NCI-H2171 (cell line): ENCODE measurements at regions not wholly inside any gene's neighbourhood (a gene's known extent, or its start where the extent isn't known, plus 50 kb on each side); places are given as distances from the start of the nearest gene placed in this dataset.
"Not testable (repeated sequence)": the region's sequence is repeated elsewhere in the genome, so short reads cannot be mapped to it uniquely, and the experiment has no call there.

Source experiments
- DNase-seq: peaks from one replicate; lab custom pipeline; 2025; lab: John Stamatoyannopoulos, UW

DNA sequence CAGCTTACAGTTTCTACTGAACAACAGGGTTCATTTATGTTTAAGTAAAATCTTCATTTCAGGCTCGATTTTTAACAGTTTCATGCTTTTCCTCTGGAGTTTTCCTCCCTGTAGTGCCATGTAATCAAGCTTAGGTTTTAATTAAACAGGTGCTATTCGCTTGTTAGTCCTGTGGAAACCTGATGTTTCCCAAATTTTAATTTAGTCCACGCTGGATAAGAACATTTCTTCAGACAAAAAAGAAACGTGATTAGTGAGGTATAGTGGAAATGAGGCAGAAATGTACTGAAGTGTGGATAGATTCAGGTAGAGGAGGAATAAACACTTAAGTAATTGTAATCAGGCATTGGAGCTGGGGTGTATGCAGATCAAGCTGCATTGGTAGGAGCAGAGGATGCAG is 1217.5 kb downstream of the AACS start:
- DNase-seq: no peak

DNA sequence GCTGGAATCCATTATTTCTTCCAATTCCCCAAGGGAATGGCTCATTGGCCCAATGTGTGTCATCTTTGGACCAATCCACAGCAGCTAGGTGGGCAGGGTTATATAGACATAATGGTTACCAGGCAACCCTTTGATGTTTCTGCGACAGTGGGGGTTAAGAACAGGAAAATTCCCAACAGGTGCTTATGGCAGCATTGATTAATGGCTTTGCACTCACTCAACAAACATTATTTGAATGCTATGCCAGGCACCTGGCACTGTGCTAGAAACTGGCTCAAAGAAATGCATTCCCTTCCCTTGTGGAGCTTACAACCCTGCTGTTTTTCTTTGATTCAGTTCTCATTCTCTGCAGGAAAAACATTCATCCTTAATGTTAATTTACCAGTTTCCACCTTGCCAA is 1221.0 kb downstream of the AACS start:
- no peak for DNase-seq

- no peak for DNase-seq
Measured at GRCh38 chr12:126290456-126290855, 1225.2 kb downstream of the AACS start.

GRCh38 chr12:126291987-126292386 is 1226.8 kb downstream of the AACS start:
- not testable (repeated sequence) for DNase-seq

DNA sequence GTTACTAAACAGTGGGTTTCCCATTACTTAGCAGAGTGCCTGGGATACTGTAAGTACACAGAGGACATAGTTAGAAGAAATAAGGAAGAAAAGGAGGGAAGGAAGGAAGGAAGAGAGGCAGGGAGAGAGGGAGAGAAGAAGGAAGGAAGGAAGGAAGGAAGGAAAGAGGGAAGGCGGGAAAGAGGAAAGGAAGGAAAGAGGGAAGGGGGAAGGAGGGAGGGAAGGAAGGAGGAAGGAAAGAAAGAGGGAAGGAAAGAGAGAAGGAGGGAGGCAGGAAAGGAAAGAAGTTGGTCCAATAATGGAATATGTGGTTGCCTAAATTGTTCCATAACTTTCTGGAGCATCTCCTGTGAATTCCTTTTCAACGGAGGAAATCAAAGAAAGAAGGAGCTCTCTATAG is 1230.4 kb downstream of the AACS start:
- DNase-seq: no peak

DNA sequence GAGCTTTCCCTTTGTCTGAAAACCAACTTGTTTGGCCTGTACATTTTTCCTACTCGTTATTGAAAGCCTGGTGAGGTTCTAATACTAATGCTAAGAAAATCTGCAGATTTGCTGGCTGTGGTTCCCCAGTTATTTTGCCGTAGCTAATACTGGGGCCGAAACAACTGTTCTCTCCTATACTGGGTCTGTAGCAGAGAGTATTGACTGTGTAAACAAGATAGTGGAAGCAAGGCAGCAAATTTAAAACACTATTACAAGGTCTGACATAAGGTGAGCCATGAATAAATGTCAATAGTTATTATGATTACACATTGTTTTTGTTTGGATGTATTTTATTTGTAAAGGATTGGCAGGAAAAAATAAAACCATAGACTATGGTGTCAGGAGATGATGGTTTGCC is 1244.0 kb downstream of the AACS start:
- DNase-seq: no peak

DNA sequence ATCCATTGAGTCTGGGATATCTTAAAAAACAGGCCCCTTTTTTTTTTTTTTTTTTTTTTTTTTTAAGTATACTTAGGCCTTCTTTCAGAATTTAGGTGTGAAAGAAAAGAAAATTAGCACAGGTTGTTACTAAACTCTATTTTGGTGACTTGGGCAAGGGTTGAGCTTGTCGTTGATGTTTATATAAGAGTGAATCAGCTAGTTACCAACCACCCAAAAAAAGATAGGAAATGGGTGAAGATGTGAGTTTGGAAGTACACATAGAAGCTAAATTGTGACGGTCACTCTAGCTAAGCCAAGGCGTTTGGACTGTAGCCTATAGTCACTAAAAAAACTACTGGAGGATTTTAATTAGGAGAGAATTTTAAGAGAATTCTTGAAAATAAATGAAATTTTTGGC is 1247.2 kb downstream of the AACS start:
- no peak for DNase-seq

- no peak for DNase-seq
Measured at GRCh38 chr12:126316411-126316810, 1251.2 kb downstream of the AACS start.

GRCh38 chr12:126337556-126338441 is 1272.6 kb downstream of the AACS start:
- DNase-seq: no peak

- DNase-seq: no peak
Measured at GRCh38 chr12:126342866-126343265, 1277.6 kb downstream of the AACS start.

DNA sequence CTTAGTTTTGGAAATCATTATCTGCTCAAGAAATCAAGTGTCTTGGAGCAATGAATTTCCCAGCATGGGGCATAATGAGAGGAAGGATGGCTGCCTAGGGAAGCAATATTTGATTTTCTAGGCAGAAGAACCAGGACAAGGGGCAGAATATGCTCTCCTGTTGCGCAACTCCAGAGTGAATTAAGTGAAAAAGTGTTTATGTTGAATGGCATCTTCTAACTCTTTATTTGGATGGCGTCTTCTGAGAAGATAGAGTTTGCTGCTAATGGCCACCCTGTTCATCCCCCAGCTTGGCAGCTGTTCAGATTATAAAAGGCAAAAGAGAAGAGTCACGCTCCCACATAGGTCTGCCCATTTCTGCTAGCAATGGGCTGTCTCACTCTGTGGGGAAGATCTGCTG is 1278.1 kb downstream of the AACS start:
- DNase-seq: no peak

DNA sequence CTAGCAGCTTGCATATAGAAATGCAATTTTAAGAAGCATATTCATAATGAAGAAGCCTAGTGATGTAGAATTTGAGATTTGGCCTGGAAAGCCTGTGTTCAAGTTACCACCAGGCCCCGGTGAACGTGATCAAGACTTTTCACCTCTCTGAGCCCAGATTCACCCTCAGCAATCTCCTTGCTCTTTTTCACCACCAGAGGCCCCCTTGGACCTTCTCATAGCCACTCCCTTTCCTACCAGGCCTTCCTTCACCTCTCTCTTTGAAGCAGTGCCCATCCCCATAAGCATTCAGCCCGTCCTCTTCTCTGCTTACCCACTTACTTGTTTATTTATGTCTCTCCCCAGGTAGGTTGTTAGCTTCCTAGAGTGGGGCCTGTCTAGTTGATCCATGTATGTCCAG is 1280.9 kb downstream of the AACS start:
- DNase-seq: no peak

GRCh38 chr12:126347421-126347820 is 1282.2 kb downstream of the AACS start:
- DNase-seq: no peak

- DNase-seq: no peak
Measured at GRCh38 chr12:126349383-126349782, 1284.1 kb downstream of the AACS start.

DNA sequence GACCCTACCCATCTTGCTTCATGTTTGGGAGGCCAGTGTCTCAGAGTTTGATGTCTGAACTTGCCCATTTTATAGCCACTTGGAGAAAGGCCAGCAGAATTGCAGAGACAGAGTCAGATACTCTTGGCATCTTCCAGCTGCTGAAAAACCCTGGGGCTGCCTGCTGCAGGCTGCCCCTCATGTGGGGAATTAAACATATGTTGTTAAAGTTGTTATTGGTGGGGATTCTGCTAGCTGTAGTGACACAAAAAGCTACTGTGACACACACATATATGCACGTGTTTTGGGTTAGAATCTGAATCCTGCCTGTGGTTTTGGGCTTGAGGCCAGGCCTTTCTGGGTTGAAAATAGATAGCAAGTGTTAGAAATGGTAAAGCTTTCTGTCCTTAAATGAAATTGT is 1288.4 kb downstream of the AACS start:
- no peak for DNase-seq

- DNase-seq: no peak
Measured at GRCh38 chr12:126354633-126355032, 1289.4 kb downstream of the AACS start.

DNA sequence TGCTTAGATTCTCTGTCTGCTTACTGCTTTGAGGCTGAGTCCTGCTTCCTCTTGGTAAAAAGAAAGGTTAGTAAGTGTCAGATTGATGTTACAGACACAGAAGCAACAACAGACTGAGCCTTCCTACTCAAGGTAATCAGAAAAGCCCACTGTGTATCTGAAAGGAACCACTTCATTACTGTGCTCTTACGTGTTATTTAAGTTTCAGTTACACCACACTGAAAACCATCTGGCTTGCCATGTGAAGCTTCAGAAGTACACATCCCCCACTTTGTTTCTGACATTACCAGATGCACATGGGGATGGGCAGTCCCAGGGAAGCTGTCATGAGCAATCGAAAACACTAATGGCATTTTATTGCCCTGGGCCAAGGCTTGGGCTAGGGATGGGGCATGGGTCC is 1290.1 kb downstream of the AACS start:
- no peak for DNase-seq

GRCh38 chr12:126358806-126359205 is 1293.6 kb downstream of the AACS start:
- DNase-seq: no peak

GRCh38 chr12:126359216-126359615 is 1294.0 kb downstream of the AACS start:
- DNase-seq: no peak

DNA sequence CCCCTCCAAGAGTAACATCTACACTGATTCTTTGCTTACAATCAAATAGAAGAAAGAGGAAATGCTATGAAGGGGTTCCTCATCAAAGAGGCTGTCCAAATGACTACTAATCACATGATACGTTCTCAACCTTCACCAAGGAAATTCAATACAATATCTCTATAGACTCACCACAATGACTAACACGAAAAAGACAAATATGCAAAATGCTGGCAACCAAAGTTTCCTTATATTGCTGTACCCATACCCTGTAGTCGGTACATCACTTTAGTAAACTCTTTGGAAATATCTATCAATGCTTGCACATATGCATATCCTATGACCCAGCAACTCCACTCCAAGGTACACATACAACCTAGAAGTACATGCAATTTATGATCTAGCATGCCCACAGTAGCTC is 1296.6 kb downstream of the AACS start:
- DNase-seq: no peak

- no peak for DNase-seq
Measured at GRCh38 chr12:126362493-126362892, 1297.3 kb downstream of the AACS start.

DNA sequence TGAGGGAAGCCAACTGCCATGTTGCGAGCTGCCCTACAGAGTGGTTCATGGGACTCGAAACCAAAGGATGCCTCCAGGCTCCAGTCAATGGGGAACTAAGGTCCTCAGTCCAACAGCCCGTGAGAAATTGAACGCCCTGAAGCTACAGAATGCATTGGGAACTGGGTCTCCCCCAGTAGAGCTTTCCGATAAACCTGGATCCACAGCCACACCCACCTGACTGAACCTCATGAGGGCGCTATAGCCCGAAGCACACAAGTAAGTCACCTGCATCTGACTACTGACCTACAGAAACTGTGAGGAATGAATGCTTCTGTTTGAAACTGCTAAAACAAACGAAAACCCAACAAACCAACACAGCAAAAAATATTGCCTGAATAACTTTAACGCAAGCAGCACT is 1297.7 kb downstream of the AACS start:
- DNase-seq: no peak

GRCh38 chr12:126369487-126370463 is 1304.5 kb downstream of the AACS start:
- no peak for DNase-seq
